ENCODE measurements at regions not wholly inside any gene's neighbourhood (a gene's known extent, or its start where the extent isn't known, plus 50 kb on each side); places are given as distances from the start of the nearest gene placed in this dataset.

DNA sequence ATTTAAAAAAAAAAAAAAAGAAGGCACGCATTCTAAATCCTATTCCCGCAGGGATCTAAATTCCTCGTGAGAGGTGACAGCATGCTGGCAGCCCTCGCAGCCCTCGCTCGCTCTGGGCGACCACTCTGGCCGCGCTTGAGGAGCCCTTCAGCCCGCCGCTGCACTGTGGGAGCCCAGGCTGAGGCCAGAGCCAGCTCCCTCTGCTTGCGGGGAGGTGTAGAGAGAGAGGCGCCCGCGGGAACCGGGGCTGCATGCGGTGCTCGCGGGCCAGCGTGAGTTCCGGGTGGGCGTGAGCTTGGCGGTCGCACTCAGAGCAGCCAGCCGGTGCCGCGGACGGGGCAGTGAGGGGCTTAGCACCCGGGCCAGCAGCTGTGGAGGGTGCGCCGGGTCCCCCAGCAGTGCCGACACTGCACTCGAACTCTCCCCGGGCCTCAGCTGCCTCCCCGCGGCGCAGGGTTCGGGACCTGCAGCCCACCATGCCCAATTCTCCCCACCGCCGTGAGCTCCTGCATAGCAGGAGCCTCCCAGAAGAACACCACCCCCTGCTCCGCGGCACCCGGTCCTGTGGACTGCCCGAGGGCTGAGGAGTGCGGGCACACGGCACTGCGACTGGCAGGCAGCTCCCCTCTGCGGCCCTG lies 553.9 kb downstream of the LMO7 start:
- FAIRE-seq (no peak), DNase-seq (ENCODE audit: insufficient read length, low spot score) (no peak)
- TF ChIP-seq POLR2AphosphoS5 (IDR thresholded peaks at IDR 0.05; ENCODE audit: low read depth, low read length) (no peak), SPI1 (IDR thresholded peaks at IDR 0.05; ENCODE audit: low read depth, low read length) (no peak), TAF1 (IDR thresholded peaks at IDR 0.05; ENCODE audit: low read depth, low read length) (no peak), POLR2A (IDR thresholded peaks at IDR 0.05; ENCODE audit: low read depth, low read length) (no peak), POU2F2 (IDR thresholded peaks at IDR 0.05; ENCODE audit: low read depth, low read length) (no peak), PAX5 (IDR thresholded peaks at IDR 0.05; ENCODE audit: insufficient read depth, low read length, severe bottlenecking) (no peak)

- no peak for DNase-seq (ENCODE audit: insufficient read length, low spot score)
- TF ChIP-seq PAX5 (IDR thresholded peaks at IDR 0.05; ENCODE audit: insufficient read depth, low read length, severe bottlenecking): no peak
- no peak for TF ChIP-seq TAF1 (IDR thresholded peaks at IDR 0.05; ENCODE audit: low read depth, low read length)
- no peak for TF ChIP-seq POLR2AphosphoS5 (IDR thresholded peaks at IDR 0.05; ENCODE audit: low read depth, low read length)
- no peak for TF ChIP-seq SPI1 (IDR thresholded peaks at IDR 0.05; ENCODE audit: low read depth, low read length)
- TF ChIP-seq POU2F2 (IDR thresholded peaks at IDR 0.05; ENCODE audit: low read depth, low read length): no peak
- no peak for TF ChIP-seq POLR2A (IDR thresholded peaks at IDR 0.05; ENCODE audit: low read depth, low read length)
- FAIRE-seq: no peak
Measured at GRCh38 chr13:76175961-76176725, 540.0 kb downstream of the LMO7 start.

DNA sequence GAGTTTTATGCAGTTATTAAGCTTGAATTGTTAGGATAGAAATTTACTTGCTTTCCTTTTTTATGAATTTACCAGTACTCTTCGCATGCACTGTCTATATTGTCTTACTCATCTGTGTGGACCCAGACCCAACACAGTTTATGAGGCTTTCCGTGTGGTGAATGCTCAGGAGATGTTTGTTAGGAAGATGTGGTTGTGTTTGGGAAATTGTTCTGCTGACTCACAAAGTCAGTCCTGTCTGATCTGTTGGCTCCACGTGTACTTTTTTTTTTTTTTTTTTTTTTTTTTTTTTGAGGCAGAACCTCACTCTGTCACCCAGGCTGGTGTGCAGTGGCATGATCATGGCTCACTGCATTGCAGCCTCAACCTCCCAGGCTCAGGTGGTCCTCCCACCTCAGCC lies 532.5 kb downstream of the LMO7 start:
- no peak for FAIRE-seq
- TF ChIP-seq POLR2AphosphoS5 (IDR thresholded peaks at IDR 0.05; ENCODE audit: low read depth, low read length): no peak
- TF ChIP-seq PAX5 (IDR thresholded peaks at IDR 0.05; ENCODE audit: insufficient read depth, low read length, severe bottlenecking): no peak
- TF ChIP-seq POU2F2 (IDR thresholded peaks at IDR 0.05; ENCODE audit: low read depth, low read length): no peak
- no peak for DNase-seq (ENCODE audit: insufficient read length, low spot score)

- DNase-seq (ENCODE audit: insufficient read length, low spot score) (no peak), FAIRE-seq (no peak)
- TF ChIP-seq SPI1 (IDR thresholded peaks at IDR 0.05; ENCODE audit: low read depth, low read length) (no peak), PAX5 (IDR thresholded peaks at IDR 0.05; ENCODE audit: insufficient read depth, low read length, severe bottlenecking) (no peak), POLR2AphosphoS5 (IDR thresholded peaks at IDR 0.05; ENCODE audit: low read depth, low read length) (no peak), POU2F2 (IDR thresholded peaks at IDR 0.05; ENCODE audit: low read depth, low read length) (no peak), POLR2A (IDR thresholded peaks at IDR 0.05; ENCODE audit: low read depth, low read length) (no peak)
Measured at GRCh38 chr13:76164290-76164689, 528.2 kb downstream of the LMO7 start.

GRCh38 chr13:76163761-76164160 lies 527.6 kb downstream of the LMO7 start:
- DNase-seq (ENCODE audit: insufficient read length, low spot score): no peak
- no peak for FAIRE-seq

DNA sequence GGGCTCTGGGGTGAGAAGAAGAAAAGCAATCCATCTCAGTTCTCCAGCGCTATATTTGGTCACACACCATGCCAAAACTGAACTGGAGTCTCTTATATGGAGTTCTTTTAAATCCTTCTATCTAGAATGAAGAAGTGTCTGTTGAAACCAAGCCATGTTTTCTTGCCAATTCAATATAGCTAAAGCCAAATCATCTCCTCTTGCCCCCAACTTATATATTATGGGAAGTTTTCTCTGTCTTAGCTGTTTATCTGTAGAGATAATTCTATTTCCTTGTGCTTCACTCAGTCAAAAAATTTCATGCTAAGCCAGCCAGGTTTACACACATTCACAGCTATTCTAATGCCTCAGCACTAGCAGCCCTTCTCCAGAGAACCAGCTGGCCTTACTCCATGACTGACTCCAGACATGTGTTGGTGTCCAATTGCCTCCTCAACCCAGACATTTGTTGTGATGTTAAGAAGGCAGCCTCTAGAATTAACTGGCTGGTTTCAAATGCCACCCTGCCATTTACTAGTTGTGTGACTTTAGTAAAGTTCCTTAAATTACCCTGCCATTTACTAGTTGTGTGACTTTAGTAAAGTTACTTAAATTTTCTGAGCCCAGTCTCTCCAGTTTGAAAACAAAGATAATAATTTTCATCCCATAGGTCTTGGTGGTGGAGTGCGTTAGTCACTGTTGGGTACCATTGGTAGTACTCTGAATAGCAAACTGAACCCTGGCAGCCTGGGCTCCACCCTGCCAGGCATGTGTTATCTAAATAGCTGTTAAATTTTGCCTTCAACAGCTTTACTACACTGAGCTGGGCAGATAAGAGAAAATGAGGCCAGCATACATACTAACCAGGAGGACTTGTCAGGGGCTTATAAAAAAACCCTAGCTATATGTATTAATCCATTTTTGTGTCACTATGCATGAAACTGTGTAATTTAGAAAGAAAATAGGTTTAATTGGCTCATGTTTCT lies 525.1 kb downstream of the LMO7 start:
- TF ChIP-seq POU2F2 (IDR thresholded peaks at IDR 0.05; ENCODE audit: low read depth, low read length) (no peak), PAX5 (IDR thresholded peaks at IDR 0.05; ENCODE audit: insufficient read depth, low read length, severe bottlenecking) (no peak), POLR2AphosphoS5 (IDR thresholded peaks at IDR 0.05; ENCODE audit: low read depth, low read length) (no peak)
- DNase-seq (ENCODE audit: insufficient read length, low spot score) (no peak), FAIRE-seq (no peak)

More at GRCh38 chr13:76163761-76164160, 527.6 kb downstream of the LMO7 start:
- TF ChIP-seq TAF1 (IDR thresholded peaks at IDR 0.05; ENCODE audit: low read depth, low read length) (no peak), POLR2A (IDR thresholded peaks at IDR 0.05; ENCODE audit: low read depth, low read length) (no peak), POLR2AphosphoS5 (IDR thresholded peaks at IDR 0.05; ENCODE audit: low read depth, low read length) (no peak), PAX5 (IDR thresholded peaks at IDR 0.05; ENCODE audit: insufficient read depth, low read length, severe bottlenecking) (no peak)

DNA sequence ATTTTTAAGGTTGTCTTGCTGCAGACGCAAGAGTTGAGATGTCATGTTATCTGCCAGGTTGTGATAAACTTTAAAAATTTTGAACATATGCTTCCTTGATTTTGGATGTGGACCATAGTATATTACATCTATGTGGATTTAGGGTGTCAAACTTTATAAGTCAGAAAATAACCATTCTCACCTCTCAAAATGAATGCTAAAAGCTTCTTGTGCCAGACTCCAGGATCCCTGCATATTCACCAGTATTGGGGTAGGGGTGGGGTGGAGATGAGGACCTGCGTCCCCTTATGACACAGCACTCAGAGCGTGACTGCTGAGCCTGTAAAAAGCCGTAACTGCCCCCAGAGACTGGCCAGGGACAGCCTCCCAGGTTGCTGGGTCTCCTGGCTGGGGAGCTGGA lies 524.4 kb downstream of the LMO7 start:
- TF ChIP-seq POLR2AphosphoS5 (IDR thresholded peaks at IDR 0.05; ENCODE audit: low read depth, low read length): no peak
- no peak for TF ChIP-seq POU2F2 (IDR thresholded peaks at IDR 0.05; ENCODE audit: low read depth, low read length)
- TF ChIP-seq POLR2A (IDR thresholded peaks at IDR 0.05; ENCODE audit: low read depth, low read length): no peak
- no peak for TF ChIP-seq SPI1 (IDR thresholded peaks at IDR 0.05; ENCODE audit: low read depth, low read length)
- TF ChIP-seq PAX5 (IDR thresholded peaks at IDR 0.05; ENCODE audit: insufficient read depth, low read length, severe bottlenecking): no peak
- TF ChIP-seq TAF1 (IDR thresholded peaks at IDR 0.05; ENCODE audit: low read depth, low read length): no peak
- DNase-seq (ENCODE audit: insufficient read length, low spot score) (no peak), FAIRE-seq (no peak)

DNA sequence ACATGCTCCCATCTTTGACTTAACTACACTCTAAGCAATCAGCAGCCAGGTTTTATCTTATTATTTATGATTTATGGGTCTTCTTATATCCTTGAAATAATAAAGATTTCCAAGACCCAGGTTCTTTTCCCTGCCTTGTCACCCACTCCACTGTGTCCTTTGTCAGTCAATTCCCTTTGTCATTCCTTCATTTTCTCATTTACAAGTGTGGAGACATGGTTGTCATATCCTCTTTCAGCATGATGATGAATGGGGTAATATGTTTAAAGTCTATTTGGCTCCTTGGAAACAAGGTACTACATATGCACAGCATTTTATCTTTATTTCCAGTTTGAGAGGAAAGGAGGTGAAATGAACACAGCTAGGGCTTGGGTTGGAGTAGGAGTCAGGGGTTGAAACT lies 521.8 kb downstream of the LMO7 start:
- DNase-seq (ENCODE audit: insufficient read length, low spot score) (no peak), FAIRE-seq (no peak)
- no peak for TF ChIP-seq TAF1 (IDR thresholded peaks at IDR 0.05; ENCODE audit: low read depth, low read length)
- TF ChIP-seq SPI1 (IDR thresholded peaks at IDR 0.05; ENCODE audit: low read depth, low read length): no peak
- no peak for TF ChIP-seq PAX5 (IDR thresholded peaks at IDR 0.05; ENCODE audit: insufficient read depth, low read length, severe bottlenecking)
- TF ChIP-seq POU2F2 (IDR thresholded peaks at IDR 0.05; ENCODE audit: low read depth, low read length): no peak
- TF ChIP-seq POLR2AphosphoS5 (IDR thresholded peaks at IDR 0.05; ENCODE audit: low read depth, low read length): no peak
- no peak for TF ChIP-seq POLR2A (IDR thresholded peaks at IDR 0.05; ENCODE audit: low read depth, low read length)

DNA sequence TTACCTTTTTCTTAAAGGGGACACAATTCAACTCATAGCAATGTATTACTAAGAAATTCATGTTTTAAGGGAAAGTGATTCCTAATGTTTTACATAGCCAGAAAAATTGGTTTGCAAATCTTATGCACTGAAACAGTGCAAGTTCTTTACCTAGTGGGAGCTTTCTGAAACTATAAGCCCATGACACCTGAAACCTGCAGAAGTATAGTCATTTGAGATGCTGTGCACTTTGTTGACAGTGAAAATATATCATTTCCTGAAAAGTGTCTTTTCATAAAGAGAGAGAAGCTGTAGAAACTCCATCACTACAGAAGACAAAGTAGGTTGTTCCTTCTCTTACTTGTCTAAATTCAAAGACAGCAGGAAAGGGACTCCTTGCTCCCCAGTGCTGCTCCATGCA lies 517.1 kb downstream of the LMO7 start:
- no peak for FAIRE-seq
- TF ChIP-seq PAX5 (IDR thresholded peaks at IDR 0.05; ENCODE audit: insufficient read depth, low read length, severe bottlenecking) (no peak), SPI1 (IDR thresholded peaks at IDR 0.05; ENCODE audit: low read depth, low read length) (no peak), POLR2A (IDR thresholded peaks at IDR 0.05; ENCODE audit: low read depth, low read length) (no peak), POU2F2 (IDR thresholded peaks at IDR 0.05; ENCODE audit: low read depth, low read length) (no peak), POLR2AphosphoS5 (IDR thresholded peaks at IDR 0.05; ENCODE audit: low read depth, low read length) (no peak)
- no peak for DNase-seq (ENCODE audit: insufficient read length, low spot score)
